HG03066 (cell line): ENCODE measurements at regions not wholly inside any gene's neighbourhood (a gene's known extent, or its start where the extent isn't known, plus 50 kb on each side); places are given as distances from the start of the nearest gene placed in this dataset.

Source experiments
- ATAC-seq: cut with Tn5 transposase; IDR thresholded peaks from one replicate; pipeline ENCODE4 v1.9.1; 2021; ENCODE audit warnings: low read depth; ENCODE audit not compliant: unreplicated experiment

DNA sequence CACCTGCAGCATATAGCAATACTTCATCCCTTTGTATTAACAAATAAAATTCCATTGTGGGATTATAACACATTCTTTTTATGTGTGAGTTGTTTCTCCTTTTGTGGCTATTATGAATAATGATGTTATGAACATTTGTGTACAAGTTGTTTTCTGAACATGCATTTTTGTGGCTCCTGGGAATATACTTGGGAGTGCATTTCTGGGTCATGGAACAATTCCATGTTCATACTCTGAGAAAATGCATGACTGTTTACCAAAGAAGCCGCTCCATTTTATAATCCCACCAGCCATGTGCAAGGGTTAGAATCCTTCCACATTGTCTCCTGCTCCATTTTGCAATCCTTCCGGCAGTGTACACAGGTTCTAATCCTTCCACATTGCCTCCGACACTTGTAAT, 713.8 kb downstream of the TBC1D22A start:
- ATAC-seq: no peak

DNA sequence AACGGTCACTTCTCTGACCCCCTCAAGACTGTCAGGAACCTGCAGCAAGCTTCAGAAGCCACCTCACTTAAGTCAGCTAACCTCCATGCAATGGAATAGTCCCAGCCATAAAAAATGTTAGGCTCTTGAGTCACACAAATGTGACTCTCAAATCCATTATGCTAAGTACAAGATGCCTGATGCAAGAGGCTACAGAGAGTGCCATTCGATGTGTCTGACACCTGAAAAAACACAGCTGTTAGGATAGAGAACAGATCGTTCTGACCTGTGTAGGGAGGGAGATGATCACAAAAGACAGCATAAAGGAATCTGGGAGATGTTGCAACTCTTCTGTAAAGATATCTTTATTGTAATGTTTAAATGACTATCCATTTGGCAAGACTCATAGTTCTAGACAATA, 712.4 kb downstream of the TBC1D22A start:
- no peak for ATAC-seq

DNA sequence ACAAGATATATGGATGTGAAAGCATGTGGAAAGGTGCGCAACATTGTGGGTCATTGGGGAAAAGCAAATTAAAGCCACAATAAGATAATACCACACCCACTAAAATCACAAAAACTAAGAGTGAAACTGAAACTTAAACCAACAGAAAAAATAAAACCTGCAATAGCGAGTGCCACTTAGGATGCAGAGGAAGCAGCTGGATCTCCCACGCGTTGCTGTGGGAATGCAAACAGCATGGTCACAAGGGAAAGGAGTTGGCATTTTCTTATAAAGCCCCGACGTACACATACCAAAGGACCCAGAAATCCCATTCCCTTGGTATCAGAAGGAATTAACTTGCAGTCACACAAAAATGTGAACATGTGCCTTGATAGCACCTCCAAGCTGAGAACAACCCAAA, 712.0 kb downstream of the TBC1D22A start:
- no peak for ATAC-seq

DNA sequence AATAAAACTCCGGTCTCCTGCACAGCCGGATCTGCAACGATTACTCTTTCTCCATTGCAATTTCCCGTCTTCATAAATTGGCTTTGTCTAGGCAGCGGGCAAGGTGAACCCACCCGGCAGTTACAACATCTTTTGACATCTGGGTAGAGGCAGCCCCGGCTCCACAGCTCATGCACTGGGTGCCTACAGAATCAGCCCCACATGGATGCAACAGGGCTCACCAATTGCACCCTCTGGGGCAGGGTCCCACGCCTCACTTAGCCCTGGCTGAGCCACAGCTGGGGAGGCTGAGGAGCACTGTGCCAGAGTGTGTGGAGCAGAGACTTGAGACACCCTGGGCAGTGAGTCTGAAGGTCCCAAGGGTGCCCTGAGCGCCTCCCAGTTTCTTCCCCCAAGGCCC, 710.2 kb downstream of the TBC1D22A start:
- no peak for ATAC-seq

DNA sequence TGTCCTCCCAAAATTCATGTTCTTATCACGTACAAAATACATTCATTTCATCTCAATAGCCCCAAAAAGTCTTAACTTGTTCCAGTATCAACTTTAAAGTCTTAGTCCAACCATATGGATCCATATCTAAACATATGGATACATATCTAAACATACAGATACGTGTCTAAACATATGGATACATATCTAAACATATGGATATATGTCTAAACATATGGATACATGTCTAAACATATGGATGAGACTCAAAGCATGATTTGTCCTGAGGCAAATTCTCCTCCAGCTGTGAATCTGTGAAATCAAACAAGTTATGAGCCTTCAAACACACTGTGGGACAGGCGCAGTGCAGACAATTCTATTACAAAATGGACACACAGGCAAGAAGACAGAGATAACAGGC, 709.0 kb downstream of the TBC1D22A start:
- no peak for ATAC-seq

DNA sequence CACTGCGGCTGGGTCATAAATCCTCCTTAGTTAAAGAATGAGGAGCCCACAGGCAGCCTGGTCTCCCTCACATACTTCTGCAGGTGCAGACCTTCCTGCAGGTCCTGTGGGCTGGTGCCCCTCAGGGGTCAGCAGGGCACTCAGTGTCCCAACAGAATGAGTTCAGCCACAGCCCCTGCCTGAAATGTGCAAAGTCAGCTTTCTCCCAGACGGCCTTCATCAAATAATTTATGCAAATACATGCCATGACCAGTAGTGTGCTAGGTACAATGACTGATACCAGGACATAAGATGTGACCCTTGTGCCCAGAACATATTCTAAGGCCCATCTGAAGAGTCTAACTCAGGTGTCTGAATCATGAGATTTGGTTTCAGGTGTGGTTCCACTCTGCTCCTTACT, 703.4 kb downstream of the TBC1D22A start:
- ATAC-seq: no peak

DNA sequence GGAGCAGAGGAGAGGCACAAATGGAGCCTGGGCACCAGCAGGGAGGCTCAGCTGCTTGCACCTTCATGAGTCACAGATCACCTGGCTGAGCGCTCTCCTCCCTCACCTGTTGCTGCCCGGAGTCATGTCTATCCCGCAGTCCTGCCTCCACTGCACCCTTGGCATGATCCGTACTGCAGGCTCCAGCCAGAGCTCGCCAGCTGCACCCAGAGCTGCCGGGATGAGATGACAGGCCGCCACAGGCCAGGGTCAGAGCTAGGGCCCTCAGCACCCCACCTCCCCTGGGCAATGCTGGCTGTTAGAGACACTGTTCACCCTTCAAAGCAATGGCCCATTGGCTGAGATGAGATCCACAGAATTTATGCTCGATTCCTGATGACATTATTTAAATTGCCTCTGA, 702.8 kb downstream of the TBC1D22A start:
- ATAC-seq: no peak

DNA sequence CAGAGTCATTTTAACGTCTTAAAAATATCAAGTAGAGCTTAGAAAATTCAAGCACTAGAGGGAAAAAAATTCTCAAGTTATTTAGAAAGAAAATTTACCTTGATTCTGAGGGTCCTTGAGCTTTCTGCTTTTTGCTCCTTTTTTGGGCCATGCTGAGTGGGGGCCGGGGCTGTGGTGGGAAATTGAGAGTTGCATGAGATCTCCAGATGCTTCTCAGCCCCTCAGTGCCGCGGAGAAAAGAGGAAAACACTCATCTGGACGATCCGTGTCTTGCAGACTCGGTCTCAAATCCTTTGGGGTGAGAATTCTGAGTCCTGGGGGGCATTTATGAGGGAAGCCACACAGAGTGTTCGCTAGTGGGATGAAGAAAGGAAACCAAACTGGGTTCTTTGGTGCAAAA, 700.8 kb downstream of the TBC1D22A start:
- no peak for ATAC-seq

DNA sequence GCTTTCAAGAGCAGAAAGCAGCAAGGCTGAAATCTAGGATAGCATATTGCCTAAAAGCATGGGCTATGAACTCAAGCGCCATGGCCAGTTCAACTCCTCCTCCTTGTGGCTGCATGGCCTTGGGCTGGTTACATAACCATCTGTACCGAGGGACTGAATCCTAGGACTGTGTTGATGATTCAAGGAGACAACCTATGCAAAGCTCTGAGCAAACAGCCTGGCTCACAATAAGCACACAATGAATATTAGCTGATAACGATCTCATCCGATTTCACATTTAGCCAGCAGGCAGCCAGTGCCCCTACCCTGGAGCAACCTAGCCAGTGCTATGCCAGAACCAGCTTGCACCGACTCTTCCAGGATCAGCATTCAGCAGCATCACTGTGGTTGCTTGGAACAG, 698.4 kb downstream of the TBC1D22A start:
- ATAC-seq: no peak

DNA sequence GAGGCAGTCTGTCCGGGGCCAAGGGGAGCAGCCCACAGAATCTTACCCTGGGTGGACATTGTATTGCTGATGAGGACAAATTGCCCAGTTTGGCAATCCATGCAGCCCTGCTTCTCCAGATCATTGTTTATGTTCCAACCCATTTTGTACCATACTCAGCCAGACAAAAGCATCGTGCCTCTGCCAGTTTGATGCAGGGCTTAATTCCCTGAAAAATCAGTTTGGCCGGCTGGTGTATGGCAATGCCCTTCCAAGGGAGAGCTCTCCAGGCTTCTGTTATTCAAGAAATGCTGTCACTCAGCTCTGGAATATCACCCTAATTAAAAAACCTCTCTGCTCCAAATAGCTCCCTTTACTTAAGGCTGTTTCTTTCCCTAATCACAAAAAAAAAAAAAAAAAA, 697.7 kb downstream of the TBC1D22A start:
- no peak for ATAC-seq

DNA sequence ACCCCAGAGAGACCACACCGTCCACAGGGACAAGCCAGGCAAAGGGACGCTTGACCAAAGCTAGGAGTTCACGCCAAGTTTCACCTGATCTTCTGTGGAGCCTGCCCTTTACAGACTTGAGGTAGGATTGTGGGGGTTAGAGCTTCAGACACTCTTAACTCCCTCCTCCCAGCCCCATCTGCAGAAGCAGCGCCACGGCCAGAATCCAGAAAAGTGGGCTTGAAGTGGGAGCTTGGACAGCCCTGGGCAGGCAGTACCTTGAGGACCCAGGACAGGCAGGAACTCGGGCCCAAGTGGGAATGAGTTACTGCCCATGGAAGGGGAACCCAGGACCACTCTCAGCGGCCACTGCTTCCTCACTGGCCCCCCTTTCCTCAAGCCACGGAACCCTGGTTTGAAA, 695.9 kb downstream of the TBC1D22A start:
- no peak for ATAC-seq

DNA sequence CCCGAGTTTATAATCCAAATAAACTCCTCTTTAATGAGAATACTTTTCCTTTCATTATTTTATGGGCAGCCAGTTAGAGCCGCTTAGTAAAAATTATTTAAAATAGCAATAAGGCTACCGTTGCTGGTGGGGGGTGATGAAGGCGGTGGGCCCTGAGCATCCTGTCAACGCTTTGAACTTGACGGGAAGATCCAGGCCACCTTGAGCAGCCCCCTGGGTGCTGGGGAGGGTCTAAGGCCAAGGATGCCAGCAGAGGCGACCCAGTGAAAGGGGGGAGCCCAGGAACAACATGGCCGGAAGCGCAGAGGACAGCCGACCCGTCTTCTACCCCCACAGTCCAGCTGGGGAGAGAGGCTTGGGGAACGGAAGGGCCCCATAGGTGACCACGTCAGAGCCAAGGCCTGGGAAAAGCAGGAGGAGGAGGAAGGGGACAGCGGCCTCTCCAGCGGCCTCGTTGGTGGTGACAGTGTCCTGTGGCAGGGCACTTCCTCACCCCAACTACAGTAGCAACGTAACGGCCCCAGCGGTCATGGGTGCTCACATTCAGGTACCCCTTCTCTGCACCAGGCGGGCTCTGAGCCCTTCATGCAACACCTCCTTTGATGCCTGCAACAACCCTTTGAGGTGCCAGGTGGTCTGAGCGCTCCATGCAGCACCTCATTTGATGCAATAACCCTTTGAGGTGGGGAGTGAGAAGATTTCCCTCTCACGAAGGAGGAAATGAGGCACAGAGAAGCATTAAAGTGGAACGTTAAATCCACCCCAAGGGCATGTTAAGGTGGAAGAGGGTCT, 695.3 kb downstream of the TBC1D22A start:
- ATAC-seq: no peak

DNA sequence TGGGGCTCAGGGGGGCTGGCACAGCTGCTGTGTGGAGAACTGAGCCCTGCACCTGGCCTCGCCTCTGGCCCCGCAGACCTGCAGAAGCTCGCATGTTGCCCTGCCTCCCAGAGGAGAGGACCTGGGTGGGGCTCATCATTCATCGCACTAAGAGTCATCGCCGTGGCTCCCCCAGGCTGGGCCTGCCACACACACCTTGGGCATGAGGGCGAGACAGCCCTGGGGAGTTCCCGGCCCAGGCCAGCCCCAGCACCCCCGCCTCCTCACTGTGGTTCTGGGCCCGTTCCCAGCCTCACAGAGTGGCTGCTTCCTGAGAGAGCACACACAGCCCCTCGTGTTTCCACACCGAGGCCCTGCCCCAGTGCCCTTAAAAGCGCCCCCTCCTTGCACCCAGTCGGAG, 694.6 kb downstream of the TBC1D22A start:
- no peak for ATAC-seq

DNA sequence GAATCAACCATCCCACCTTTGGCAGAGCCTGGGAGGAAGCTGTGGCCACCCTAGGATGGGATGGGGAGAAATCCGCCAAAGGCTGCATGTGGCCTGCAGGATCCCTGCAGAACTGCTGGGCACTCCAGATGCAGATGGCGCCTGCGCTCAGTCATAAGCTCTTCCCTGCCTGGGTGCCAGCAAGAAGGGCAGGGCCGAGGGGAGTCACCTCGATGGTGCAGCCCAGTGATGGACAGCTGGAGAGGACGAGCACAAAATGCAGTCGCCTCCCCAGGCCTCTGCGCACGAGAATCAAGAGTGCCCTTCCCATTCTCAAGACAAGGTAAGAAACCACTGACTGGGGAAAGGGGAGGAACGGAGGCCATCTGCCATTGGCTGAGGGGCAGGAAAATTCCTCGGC, 693.6 kb downstream of the TBC1D22A start:
- ATAC-seq: no peak

DNA sequence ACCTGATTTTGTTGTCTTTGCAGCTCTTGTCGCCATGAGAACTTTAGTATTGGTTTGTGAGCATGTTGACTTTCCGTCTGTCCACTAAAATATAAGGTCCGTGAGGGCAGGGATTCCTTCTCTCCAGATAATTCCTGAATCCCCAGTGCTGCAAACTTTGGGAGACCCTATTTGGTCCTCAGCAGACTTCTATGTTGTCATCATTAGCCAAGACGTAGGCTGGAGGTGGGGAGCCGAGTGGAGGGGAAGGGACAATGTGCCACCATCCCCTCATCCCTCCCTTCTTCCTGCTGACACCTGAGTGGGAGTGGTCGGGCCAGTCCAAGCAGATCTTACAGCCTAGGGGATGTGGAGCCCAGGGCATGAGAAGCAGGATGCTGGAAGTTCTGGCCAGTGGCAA, 690.6 kb downstream of the TBC1D22A start:
- ATAC-seq: no peak

DNA sequence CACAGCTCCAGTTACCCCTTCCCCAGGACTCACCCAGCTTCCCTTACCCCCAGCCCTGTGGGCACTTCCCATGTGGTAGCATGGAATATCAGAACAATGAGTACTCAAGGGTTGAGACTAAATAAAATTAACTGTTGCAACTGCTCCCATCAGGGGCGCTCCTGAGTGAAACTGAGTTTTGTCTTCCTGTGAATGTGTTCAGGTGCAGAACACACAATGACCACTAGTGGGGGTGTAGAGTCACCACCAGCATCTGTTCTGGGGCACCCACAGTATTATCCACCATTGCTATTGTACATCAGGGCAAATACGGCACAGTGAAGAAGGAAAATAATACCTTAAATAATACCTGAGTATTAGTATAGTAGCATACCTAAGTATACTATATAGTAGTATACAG, 689.7 kb downstream of the TBC1D22A start:
- ATAC-seq: no peak

DNA sequence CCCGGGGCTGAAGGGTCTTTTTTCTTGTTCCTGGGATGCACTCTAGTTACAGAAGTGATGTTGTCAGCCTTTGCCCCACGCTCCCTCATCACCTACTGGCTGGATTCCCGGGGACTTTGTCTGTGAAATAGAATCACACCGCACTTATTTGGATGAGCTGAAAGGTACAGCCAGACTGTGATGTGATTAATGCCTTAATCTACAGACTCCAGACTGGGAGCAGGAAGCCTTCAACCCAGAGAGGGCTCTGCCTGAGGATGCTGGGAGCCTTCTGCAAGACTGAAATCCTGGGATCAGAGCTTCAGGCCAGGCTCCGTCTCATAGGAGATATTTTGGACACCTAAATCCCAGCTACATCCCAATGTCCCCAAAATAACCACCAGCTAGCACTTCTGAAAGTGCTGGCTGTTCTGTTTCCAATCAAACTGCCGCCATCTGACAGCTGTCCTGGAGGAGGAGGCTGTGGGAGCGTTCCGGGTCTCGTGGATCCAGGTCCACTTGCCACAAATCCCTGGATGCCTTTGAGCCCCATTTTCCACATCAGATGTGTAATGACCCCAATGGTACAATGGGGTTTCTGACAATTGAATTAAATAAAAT, 688.5 kb downstream of the TBC1D22A start:
- ATAC-seq: no peak

DNA sequence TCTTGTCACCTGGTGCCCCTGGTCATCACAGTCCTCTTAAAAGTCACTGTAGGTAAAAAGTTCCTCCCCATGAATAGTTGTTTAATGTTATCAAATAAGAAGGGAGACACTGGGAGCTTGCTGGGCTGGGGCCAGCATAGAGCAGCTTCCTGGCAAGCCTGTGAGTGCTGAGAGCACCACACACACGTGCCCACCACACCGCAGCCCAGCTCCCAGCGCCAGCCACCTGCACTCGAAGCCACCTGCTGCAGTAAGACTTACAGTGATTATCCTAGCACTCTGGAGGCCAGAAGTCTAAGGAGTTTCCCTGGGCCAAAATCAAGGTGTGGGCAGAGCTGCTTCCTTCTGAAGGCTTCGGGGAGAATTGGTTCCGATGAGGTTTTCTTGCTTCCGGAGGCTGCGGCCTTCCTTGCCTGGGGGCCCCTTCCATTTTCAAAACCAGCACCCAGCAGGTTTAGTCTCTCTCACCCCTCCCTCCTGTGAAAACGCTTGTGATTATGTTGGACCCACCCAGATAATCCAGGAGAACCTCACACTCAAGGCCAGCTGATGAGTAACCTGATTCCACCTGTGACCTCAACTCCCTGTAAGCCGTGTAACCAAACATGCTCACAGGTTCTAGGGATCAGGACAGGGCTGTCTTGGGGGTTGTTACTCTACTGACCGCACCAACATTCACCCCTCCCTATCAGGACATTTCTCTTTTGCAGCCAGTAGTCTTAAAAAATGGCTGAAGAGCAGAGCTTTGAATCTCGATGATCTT, 687.2 kb downstream of the TBC1D22A start:
- ATAC-seq: no peak

DNA sequence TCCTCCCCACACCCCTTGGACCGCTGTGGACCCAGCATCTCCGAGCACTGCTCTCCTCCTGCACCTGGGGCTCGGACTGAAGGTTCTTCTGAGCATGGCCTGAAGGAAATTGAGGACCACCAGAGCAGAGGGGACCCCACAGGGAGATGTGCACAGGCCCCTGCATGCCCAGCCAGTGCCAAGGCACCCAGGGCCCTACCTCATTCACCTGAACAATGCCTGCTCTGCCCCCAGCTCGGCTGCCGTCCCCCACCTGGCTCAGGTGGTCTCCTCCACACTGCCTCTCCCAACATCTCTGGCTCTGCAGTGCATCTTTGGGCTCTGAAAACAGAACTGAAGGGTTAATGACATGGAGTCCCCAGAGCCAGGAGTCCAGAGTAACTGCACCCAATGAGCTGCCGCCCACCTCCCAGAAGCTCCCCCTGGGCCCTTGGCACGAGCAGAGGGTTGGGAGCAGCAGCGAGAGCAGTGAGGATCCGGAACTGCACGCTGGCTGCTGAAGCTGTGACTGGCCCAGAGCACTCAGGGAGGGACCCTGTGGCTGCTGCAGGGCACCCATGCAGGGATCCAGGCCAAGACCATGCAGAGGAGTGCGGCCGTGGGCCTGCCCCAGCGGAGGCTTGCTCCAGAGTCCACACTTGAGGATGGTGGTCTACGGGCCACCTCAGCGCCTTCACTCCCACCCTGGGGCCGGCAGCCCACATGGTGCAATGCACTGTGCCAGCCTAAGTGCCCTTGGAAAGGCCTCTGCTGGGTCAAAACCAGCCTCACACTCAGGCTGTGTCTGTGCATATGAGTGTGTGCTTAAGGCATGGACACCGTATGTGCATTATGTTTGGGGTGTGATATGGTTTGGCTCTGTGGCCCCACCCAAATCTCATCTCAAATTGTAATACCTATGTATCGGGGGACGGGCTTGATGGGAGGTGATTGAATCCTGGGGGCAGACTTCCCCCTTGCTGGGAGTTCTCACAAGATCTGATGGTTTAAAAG, 686.1 kb downstream of the TBC1D22A start:
- no peak for ATAC-seq
